ENCODE measurements at regions not wholly inside any gene's neighbourhood (a gene's known extent, or its start where the extent isn't known, plus 50 kb on each side); places are given as distances from the start of the nearest gene placed in this dataset.

DNA sequence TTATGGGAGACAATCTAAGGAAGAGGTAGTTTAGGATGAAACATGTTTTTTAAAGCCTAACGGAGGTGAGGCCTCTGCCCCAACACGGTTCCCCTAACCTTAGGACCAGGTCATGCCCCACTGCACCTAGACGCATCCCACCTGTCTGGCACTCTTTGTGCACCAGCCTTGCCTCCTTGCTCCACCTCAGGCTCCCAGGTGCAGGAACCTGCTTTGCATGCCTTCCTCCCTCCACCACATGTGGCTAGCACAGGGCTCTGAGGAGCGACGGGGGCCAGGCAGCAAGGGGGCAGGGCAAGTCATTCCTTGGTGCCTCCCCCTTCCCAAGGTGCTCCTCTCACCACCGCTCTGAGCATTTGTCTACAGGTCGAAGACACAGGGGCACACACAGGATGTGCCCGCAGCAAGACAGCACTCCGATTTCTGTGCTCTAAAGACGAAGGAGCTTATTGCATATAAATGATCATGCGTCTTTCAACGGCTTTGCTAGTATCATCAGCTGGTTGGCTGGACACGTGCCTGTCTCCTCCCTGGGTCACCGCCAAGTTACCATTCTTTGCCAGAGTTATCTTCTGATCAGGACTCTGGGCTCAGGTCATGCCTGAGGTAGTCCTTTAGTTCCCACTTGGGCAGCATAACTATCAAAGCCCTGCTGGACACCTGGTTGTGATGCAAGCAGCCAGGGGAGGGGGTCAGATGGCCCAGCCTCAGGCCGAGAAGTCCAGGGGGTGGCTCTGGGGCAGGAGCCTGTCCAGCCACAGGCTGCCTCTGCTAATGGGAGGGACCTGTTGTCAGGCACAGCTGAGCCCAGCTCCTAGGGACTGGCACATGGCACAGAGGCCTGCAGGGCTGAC lies 172.0 kb upstream of the NTM start:
- no peak for DNase-seq (ENCODE audit: low read depth, low spot score)
- ChIA-PET POLR2A (no interaction called here), CTCF (no interaction called here)
- no peak for TF ChIP-seq CTCF (IDR thresholded peaks at IDR 0.05; ENCODE audit: insufficient read depth, low read length, missing control alignments)
- no peak overlapping the region for H3K4me3 ChIP-seq (ENCODE audit: low read depth, low read length)

DNA sequence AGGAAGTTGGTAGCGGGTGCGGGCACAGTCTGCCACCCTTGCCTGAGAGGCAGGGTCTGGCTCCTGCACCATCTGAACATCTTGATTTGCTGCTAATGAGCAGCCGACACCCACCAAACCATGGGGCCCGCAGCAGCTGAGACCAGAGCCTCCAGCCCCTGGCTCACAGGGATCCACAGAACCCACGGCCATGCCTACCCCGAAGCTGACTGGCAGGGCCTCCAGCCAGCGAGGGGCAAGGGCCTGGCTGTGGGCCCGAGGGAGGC lies 171.5 kb upstream of the NTM start:
- ChIA-PET POLR2A (no interaction called here), CTCF (no interaction called here)
- H3K4me3 ChIP-seq (ENCODE audit: low read depth, low read length) = no peak overlapping the region
- TF ChIP-seq CTCF (IDR thresholded peaks at IDR 0.05; ENCODE audit: insufficient read depth, low read length, missing control alignments) = no peak
- DNase-seq (ENCODE audit: low read depth, low spot score) = no peak

DNA sequence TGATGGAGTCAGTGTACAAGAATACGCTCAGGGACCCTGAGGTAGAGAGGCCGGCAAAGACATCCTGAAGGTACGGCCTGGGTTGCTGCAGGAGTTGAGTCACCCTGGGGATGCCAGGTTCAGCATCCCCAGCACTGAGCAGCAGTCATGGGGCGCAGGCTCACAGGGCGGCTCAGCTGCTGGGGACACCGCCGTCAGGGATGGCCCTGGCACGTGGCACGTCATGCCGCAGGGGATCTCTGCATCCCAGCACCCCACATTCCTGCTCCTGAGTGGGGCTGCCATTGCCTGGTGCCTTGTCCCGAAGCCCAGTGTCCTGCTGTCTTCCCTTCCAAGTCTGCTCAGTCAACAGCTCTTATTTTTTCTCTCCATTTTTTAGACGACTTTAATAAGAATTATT lies 168.7 kb upstream of the NTM start:
- TF ChIP-seq CTCF (IDR thresholded peaks at IDR 0.05; ENCODE audit: insufficient read depth, low read length, missing control alignments) = no peak
- POLR2A ChIA-PET = no interaction called here
- DNase-seq (ENCODE audit: low read depth, low spot score) = no peak
- no peak overlapping the region for H3K4me3 ChIP-seq (ENCODE audit: low read depth, low read length)
- CTCF ChIA-PET = no interaction called here

DNA sequence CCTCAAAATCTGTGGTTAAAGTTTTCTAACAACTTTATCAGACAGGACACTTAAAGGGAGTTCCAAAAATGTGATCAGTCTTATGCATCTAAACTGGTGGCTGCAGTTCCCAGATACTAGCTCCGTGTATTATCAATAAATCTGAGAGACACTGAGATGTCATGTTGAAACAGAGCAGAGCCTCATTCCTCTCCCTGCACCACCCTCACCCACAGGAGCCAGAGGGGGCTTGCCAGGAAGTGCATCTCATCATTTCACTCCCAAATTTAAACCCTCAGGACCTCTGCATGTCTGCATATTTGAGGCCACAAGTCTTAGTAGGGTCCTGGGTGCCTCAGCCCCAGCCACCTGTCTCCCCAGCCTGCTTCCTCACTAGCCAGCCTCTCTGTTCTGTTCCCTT lies 167.4 kb upstream of the NTM start:
- no peak for DNase-seq (ENCODE audit: low read depth, low spot score)
- H3K4me3 ChIP-seq (ENCODE audit: low read depth, low read length) = no peak overlapping the region
- ChIA-PET POLR2A (no interaction called here), CTCF (no interaction called here)
- no peak for TF ChIP-seq CTCF (IDR thresholded peaks at IDR 0.05; ENCODE audit: insufficient read depth, low read length, missing control alignments)

- no peak overlapping the region for H3K4me3 ChIP-seq (ENCODE audit: low read depth, low read length)
- TF ChIP-seq CTCF (IDR thresholded peaks at IDR 0.05; ENCODE audit: insufficient read depth, low read length, missing control alignments) = no peak
- POLR2A ChIA-PET = interaction anchor here (0.7 kb wide), 1 partner anchor 12 kb away, joined by 3 read pairs; no protein-coding TSS in a partner anchor
- CTCF ChIA-PET = interaction anchor here (1.2 kb wide), 1 partner anchor 12 kb away, joined by 3 read pairs; no protein-coding TSS in a partner anchor
- DNase-seq (ENCODE audit: low read depth, low spot score) = no peak
Measured at GRCh38 chr11:131204282-131204681, 166.1 kb upstream of the NTM start.

- no peak for TF ChIP-seq CTCF (IDR thresholded peaks at IDR 0.05; ENCODE audit: insufficient read depth, low read length, missing control alignments)
- H3K4me3 ChIP-seq (ENCODE audit: low read depth, low read length) = no peak overlapping the region
- ChIA-PET POLR2A (interaction anchor here (0.7 kb wide), 1 partner anchor 13 kb away, joined by 3 read pairs; no protein-coding TSS in a partner anchor), CTCF (interaction anchor here (1.2 to 1.9 kb wide), 3 partner anchors 12 to 140 kb away, joined by 3 to 7 read pairs (median 4); no protein-coding TSS in a partner anchor)
- no peak for DNase-seq (ENCODE audit: low read depth, low spot score)
Measured at GRCh38 chr11:131204765-131205380, 165.5 kb upstream of the NTM start.
